ENCODE measurements at regions not wholly inside any gene's neighbourhood (a gene's known extent, or its start where the extent isn't known, plus 50 kb on each side); places are given as distances from the start of the nearest gene placed in this dataset.

GRCh38 chr11:57932105-57932504 lies 91.6 kb upstream of the OR9Q1 start:
- no peak overlapping the region for H3K4me3 ChIP-seq
- no peaks in the 10 kb centered on the region for H3K36me3 ChIP-seq (ENCODE audit: control insufficient read depth in 4 of 4, insufficient read depth in 4 of 4, low read length in 4 of 4)
- H3K9ac ChIP-seq (ENCODE audit: insufficient read depth in 1 of 2, low read length in 2 of 2), result no peak overlapping the region
- no peaks in the 10 kb centered on the region for H3K27me3 ChIP-seq (ENCODE audit: control insufficient read depth in 3 of 3, insufficient read depth in 3 of 3, low read length in 2 of 3)
- TF ChIP-seq CTCF (IDR thresholded peaks at IDR 0.05; ENCODE audit: control extremely low read depth, extremely low read depth), result no peak
- H3K27ac ChIP-seq (ENCODE audit: low read depth in 1 of 2, low read length in 1 of 2), result peak overlapping the region in 1 of 2 donors; percentile 9
- ATAC-seq (ENCODE audit: insufficient read depth, low FRiP score) (no peak), DNase-seq (no peak)
- H3K4me1 ChIP-seq (ENCODE audit: control insufficient read depth in 5 of 5, insufficient read depth in 5 of 5, low read length in 5 of 5), result peaks cover 0 to 6% (median 0%) of the 10 kb centered on the region in 5 donors
- no peaks in the 10 kb centered on the region for H3K9me3 ChIP-seq (ENCODE audit: control insufficient read depth in 4 of 4, insufficient read depth in 3 of 4, low read length in 3 of 4)
- WGBS, 2 donors, result 86 to 93% methylated on average over 2 of the region's 2 CpGs

- H3K4me3 ChIP-seq, result no peak overlapping the region
- H3K36me3 ChIP-seq (ENCODE audit: control insufficient read depth in 4 of 4, insufficient read depth in 4 of 4, low read length in 4 of 4), result no peaks in the 10 kb centered on the region
- ATAC-seq (ENCODE audit: insufficient read depth, low FRiP score) (no peak), DNase-seq (no peak)
- peaks cover 0 to 6% (median 0%) of the 10 kb centered on the region in 5 donors for H3K4me1 ChIP-seq (ENCODE audit: control insufficient read depth in 5 of 5, insufficient read depth in 5 of 5, low read length in 5 of 5)
- H3K9ac ChIP-seq (ENCODE audit: insufficient read depth in 1 of 2, low read length in 2 of 2), result no peak overlapping the region
- peak overlapping the region in 1 of 2 donors; percentile 33 for H3K27ac ChIP-seq (ENCODE audit: low read depth in 1 of 2, low read length in 1 of 2)
- no peaks in the 10 kb centered on the region for H3K9me3 ChIP-seq (ENCODE audit: control insufficient read depth in 4 of 4, insufficient read depth in 3 of 4, low read length in 3 of 4)
- no peak for TF ChIP-seq CTCF (IDR thresholded peaks at IDR 0.05; ENCODE audit: control extremely low read depth, extremely low read depth)
- 91 to 92% methylated on average over 4 of the region's 4 CpGs for WGBS, 2 donors
- no peaks in the 10 kb centered on the region for H3K27me3 ChIP-seq (ENCODE audit: control insufficient read depth in 3 of 3, insufficient read depth in 3 of 3, low read length in 2 of 3)
Observed at GRCh38 chr11:57935402-57936049, 88.2 kb upstream of the OR9Q1 start.

- DNase-seq (no peak), ATAC-seq (ENCODE audit: insufficient read depth, low FRiP score) (no peak)
- Histone ChIP-seq H3K9me3 (ENCODE audit: control insufficient read depth in 4 of 4, insufficient read depth in 3 of 4, low read length in 3 of 4) (no peaks in the 10 kb centered on the region), H3K36me3 (ENCODE audit: control insufficient read depth in 4 of 4, insufficient read depth in 4 of 4, low read length in 4 of 4) (no peaks in the 10 kb centered on the region), H3K27me3 (ENCODE audit: control insufficient read depth in 3 of 3, insufficient read depth in 3 of 3, low read length in 2 of 3) (no peaks in the 10 kb centered on the region), H3K9ac (ENCODE audit: insufficient read depth in 1 of 2, low read length in 2 of 2) (no peak overlapping the region), H3K4me3 (no peak overlapping the region), H3K27ac (ENCODE audit: low read depth in 1 of 2, low read length in 1 of 2) (peak overlapping the region in 1 of 2 donors; percentile 33), H3K4me1 (ENCODE audit: control insufficient read depth in 5 of 5, insufficient read depth in 5 of 5, low read length in 5 of 5) (peaks cover 0 to 6% (median 0%) of the 10 kb centered on the region in 5 donors)
- no peak for TF ChIP-seq CTCF (IDR thresholded peaks at IDR 0.05; ENCODE audit: control extremely low read depth, extremely low read depth)
- 60 to 75% methylated on average over 1 of the region's 1 CpG for WGBS, 2 donors
Observed at GRCh38 chr11:57936050-57936418, 87.6 kb upstream of the OR9Q1 start.

DNA sequence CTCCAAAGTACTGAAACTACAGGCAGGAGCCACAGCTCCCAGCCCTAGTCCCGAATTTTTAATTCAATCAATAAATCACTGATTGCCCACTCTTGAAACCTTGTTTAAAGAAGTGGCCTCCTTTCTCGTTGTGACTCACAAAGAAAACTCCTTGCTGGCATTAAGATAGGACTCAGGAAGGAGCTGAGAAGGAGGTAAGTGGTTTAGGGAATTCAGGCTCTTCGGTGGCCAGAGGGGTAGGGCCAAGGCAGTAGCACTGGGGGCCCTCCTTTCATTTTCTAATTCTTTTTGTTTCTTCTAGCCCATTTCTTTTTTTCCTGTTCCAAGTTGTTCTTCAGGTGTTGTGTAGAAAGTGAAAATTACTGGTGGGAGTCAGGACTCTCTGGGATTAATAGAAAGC lies 86.2 kb upstream of the OR9Q1 start:
- DNase-seq (no peak), ATAC-seq (ENCODE audit: insufficient read depth, low FRiP score) (no peak)
- no peak for TF ChIP-seq CTCF (IDR thresholded peaks at IDR 0.05; ENCODE audit: control extremely low read depth, extremely low read depth)

More for the DNA sequence above, 86.2 kb upstream of the OR9Q1 start:
- peaks cover 0 to 1% (median 0%) of the 10 kb centered on the region in 5 donors for H3K4me1 ChIP-seq (ENCODE audit: control insufficient read depth in 5 of 5, insufficient read depth in 5 of 5, low read length in 5 of 5)
- no peaks in the 10 kb centered on the region for H3K27me3 ChIP-seq (ENCODE audit: control insufficient read depth in 3 of 3, insufficient read depth in 3 of 3, low read length in 2 of 3)
- H3K36me3 ChIP-seq (ENCODE audit: control insufficient read depth in 4 of 4, insufficient read depth in 4 of 4, low read length in 4 of 4), result no peaks in the 10 kb centered on the region
- no peak overlapping the region for H3K27ac ChIP-seq (ENCODE audit: low read depth in 1 of 2, low read length in 1 of 2)
- peaks cover 0 to 2% (median 0%) of the 10 kb centered on the region in 4 donors for H3K9me3 ChIP-seq (ENCODE audit: control insufficient read depth in 4 of 4, insufficient read depth in 3 of 4, low read length in 3 of 4)
- H3K4me3 ChIP-seq, result no peak overlapping the region
- 54 to 63% methylated on average over 3 of the region's 3 CpGs for WGBS, 2 donors
- no peak overlapping the region for H3K9ac ChIP-seq (ENCODE audit: insufficient read depth in 1 of 2, low read length in 2 of 2)
